Activated CD4-positive, alpha-beta T cell treated with anti-CD3 and anti-CD28 coated beads, Interleukin-10, Interleukin-2, amounts not matched to agents 100 ng/mL and 50 ng/mL, durations not matched to agents 16 hours and 8 hours (primary cell): ENCODE measurements at regions not wholly inside any gene's neighbourhood (a gene's known extent, or its start where the extent isn't known, plus 50 kb on each side); places are given as distances from the start of the nearest gene placed in this dataset.
"Not testable (repeated sequence)": the region's sequence is repeated elsewhere in the genome, so short reads cannot be mapped to it uniquely, and the experiment has no call there.

Source experiments
- DNase-seq: peaks from one replicate; pipeline ENCODE4 v3.0.0-alpha.2; 2020

DNA sequence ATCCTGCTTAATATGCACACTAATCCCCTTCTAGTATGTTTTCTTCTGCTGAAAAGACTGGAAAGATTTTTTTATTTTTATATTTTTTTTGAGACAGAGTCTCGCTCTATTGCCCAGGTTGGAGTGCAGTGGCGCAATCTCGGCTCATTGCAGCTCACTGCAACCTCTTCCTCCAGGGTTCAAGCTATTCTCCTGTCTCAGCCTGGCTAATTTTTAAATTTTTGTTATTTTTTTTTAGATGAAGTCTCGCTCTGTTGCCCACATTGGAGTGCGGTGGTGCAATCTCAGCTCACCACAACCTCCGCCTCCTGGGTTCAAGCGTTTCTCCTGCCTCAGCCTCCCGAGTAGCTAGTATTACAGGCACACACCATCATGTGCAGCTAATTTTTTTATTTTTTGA, 1261.4 kb upstream of the ADGRL2 start:
- not testable (repeated sequence) for DNase-seq

DNA sequence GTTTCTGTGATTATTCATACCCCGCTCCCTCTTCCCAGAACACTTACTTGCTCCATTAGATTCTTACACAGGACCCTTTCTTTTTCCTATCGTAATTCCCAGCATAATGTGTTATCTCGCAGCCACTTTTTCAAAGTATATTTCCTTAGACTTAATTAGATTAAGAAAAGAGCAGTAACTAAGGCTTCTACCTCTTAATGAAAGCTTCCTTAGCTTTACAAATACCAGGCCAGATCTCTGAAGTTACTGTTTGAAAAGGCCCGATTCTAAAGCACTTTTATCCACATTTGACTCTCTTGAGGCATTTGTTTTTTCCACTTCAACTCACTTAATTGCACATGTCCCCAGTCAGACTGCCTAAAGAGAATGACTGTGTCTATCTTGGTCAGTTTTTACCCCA, 1264.3 kb upstream of the ADGRL2 start:
- DNase-seq, result no peak

- no peak for DNase-seq
Observed at GRCh38 chr1:80535466-80535865, 1265.3 kb upstream of the ADGRL2 start.

DNA sequence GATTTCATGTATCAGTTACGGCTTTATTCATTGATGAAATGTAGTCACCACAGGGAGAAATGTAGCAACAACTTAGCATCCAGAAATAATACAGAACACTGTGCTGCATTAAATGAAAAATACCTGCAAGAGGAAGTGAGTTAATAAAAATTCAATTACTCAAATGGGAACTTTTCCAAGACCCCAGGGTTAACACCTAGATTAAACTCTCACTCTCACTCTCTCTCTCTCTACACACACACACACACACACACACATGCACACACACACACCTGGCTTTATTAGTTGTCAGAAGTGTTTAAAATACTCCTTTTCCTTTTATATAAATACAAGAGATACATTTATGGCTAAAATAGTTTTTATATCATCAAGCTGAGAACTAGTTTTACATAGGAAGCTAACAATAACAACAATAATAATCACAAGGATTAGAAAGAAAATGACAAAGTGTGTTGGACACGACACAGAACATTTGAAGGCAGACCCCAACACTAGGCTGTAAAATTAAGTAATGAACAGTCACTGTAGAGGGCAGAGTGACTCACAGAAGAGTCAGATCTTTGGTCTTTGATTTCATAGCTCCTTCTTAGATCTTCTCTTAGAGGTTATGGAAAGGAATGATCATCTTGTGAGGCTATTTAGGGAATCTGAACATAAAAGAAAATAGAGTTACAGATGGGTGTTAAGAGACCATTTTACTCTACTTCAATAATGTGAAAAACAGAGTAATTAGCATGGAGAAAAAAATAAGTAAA, 1266.0 kb upstream of the ADGRL2 start:
- no peak for DNase-seq

DNA sequence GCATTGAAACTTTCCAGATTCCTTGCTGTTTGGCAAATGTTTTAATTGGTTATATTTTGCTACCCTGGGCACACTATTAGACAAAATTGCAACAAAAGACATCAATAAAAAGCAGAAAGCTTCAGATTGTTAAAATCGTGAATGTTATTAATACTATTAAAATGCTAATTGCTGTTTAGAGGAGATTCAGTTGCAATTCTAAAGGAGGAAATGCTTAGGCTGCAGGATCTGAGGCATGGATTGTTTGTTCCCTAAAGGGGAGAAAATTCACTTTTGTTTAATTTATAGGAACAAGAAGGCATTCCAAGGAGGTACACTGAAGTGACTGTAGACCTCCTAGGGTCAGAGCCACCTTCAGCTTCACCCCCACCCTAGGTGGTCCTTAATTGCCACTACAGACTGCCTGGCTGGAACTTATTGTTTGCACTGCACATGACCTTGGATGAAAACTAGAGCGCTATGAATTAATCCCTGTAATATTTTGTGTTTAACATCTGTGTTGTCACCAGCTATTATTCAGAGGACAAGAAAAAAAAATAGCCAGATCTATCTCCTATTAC, 1266.9 kb upstream of the ADGRL2 start:
- DNase-seq, result no peak

DNA sequence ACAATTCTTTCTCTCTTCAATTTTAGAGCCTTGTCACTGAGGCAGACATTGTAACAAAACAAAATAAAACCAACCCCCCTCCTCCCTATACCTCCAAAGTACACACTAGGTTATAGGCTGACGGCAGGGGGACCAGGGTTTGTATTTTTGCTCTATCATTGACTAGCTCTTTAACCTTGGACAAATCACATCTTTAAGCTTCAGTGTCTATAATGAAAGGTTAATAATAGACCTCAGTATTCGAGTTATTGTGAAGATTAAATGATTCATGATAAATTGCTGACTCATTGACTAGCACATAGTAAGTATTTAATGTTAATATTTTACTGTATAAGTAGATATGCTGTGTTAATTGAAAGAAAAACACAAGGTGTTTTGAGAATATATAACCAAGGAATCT, 1267.6 kb upstream of the ADGRL2 start:
- DNase-seq, result no peak

- peak; percentile 1 for DNase-seq
Observed at GRCh38 chr1:80531182-80531581, 1269.6 kb upstream of the ADGRL2 start.

DNA sequence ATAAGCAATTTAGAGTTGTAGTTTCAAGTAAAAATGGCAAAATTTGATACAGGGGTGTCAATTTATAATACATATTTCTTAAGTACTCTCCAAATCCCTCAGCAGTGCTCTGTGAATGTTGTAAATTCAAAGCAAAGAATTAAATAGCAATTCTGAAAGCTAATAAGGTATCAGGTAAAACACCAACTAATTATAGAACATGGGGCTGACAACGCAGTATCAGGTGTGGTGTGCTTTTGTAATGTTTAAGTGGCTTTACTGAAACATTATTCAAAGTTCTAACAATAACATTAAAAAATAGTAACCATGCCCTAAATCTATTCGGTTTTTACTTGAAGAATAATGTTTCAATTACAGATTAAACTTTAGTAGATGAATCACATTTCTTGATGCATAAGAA, 1271.2 kb upstream of the ADGRL2 start:
- DNase-seq, result no peak

- no peak for DNase-seq
Observed at GRCh38 chr1:80523861-80524260, 1276.9 kb upstream of the ADGRL2 start.

- not testable (repeated sequence) for DNase-seq
Observed at GRCh38 chr1:80523071-80523470, 1277.7 kb upstream of the ADGRL2 start.

GRCh38 chr1:80520949-80521348, 1279.8 kb upstream of the ADGRL2 start:
- DNase-seq, result no peak

DNA sequence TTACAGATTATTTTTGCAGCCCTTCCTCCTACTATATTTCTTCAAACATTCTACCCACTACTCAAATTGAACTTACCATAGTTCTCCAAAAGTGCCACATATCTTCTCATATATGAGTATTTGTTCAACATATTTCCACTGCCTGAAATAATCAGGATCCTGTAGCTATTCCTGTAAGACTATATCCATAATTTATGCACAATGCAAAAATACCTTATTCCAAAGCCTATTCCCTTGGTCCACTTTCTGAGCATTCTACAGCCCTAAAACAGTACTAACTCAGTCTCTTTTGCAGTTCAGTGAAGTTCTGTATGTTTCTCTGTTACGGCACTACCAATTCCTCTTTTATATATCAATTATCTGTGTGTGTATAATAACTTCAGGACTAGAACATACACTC, 1283.7 kb upstream of the ADGRL2 start:
- no peak for DNase-seq

DNA sequence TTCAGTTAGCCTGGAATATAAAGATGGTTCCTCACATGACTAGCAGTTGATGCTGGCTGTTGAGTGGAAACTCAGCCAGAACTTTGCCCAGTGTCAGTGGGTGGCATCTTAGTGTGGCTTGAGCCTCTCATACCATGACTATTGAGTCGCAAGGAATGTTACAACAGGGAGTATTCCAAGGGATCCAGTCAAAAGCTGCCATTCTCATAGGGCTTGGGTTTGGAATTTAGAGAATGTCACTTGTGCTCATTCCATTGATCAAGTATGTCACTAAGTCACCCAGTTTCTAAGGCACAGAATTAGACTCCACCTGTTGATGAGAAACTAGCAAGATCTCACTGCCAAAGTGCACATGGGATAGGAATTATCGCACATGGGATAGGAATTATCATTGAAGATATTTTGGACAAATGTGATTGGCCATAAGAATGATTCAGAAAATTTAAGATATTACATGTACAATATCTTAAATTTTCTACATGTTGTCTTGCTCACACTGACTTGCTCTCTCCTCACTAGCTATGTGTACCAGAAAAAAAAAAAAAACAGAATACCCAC, 1290.7 kb upstream of the ADGRL2 start:
- DNase-seq, result no peak

GRCh38 chr1:80506216-80506615, 1294.5 kb upstream of the ADGRL2 start:
- DNase-seq, result no peak

DNA sequence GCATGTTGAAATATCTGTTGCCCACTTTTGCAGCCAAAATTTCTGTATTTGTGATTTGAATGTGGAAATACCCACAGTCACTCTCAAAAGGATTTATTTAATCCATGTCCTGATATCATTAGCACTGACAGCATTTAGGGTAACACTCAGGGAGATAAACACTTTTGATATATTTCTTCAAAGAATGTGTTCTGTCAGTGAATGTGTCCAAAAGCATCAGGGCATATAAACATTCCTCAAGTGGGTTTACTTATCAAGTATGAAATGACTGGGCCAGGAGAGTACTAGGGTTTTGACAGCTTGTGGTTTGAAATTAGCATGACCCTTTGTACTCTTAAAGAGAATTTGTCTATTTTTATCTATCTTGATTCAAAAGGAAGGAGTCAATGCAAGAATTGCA, 1302.1 kb upstream of the ADGRL2 start:
- no peak for DNase-seq

DNA sequence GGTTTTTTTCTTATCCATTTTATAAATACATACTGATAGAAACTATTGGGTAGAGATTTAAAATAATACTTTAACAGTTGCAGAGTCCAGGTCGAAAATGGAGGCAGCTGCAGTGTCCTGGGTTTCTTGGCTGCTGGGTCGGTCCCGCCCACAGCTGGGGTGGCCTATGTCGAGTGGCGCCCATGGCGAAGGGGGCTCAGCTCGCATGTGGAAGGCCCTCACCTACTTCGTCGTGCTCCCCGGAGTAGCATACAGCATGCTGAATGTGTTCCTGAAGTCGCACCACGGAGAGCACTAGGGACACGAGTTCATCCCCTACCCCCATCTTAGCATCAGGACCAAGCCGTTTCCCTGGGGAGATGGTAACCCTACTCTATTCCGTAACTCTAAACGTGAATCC, 1304.9 kb upstream of the ADGRL2 start:
- DNase-seq, result no peak

DNA sequence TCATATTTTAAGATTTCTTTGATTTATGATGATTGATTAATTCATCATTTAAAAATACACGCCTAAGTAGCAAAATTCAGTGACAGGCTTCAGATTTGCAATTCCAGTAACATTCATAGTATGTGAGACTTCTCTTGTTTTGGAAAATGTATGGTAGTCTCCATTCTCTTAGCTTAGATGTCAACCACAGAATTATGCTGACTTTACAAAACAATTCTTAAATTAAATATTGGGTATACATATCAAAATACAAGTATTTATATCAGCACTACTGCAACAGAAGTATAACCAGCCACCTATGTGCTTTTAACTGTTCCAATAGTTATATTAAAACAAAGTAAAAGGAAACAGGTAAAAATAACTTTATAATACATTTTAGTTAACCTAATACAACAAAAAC, 1328.6 kb upstream of the ADGRL2 start:
- no peak for DNase-seq

GRCh38 chr1:80468356-80468755, 1332.4 kb upstream of the ADGRL2 start:
- no peak for DNase-seq

- no peak for DNase-seq
Observed at GRCh38 chr1:80462006-80462405, 1338.7 kb upstream of the ADGRL2 start.

GRCh38 chr1:80457409-80457808, 1343.3 kb upstream of the ADGRL2 start:
- DNase-seq, result no peak

DNA sequence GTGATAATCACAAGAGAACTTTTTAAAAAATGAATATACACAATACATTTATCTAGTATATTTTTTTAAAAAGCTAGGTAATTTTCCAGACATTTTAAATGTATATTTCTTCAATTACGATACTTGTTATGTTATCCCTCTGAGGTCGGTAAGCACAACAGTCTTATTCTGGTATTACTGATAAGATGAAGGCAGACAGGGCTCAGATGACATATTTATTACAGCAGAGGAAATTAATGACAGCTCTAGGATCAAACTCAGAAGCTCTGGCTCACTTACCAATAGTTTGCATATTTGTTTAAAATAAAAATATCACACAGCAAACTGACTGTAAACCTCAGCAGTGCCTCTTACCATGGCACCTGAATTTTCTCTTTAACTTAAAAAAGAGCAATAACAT, 1347.0 kb upstream of the ADGRL2 start:
- DNase-seq, result no peak

DNA sequence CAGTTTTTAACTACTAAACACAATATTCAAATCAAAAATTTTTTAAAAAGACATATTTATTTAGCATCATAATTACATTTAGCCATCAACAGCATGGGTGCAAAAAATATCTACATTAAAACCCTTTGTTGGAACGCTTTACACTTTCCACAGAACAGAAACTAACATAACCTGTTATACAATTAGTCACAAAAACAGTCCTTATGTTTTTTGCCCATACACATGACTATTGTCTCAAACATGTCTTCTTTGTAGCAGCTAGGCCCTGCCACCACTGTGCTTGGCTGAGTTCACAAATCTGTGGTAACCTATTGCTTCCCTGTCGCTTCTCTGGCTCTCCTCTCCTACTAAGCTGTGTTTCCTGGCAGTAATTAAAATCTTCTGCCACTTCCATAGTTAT, 1350.0 kb upstream of the ADGRL2 start:
- DNase-seq, result no peak

GRCh38 chr1:80448081-80448480, 1352.7 kb upstream of the ADGRL2 start:
- DNase-seq, result no peak

- no peak for DNase-seq
Observed at GRCh38 chr1:80447526-80447925, 1353.2 kb upstream of the ADGRL2 start.

- no peak for DNase-seq
Observed at GRCh38 chr1:80445033-80445432, 1355.7 kb upstream of the ADGRL2 start.
